Natural killer cell (primary cell): ENCODE measurements at regions not wholly inside any gene's neighbourhood (a gene's known extent, or its start where the extent isn't known, plus 50 kb on each side); places are given as distances from the start of the nearest gene placed in this dataset.

Experiments used
- ATAC-seq, 3 donors: fragments of 150-1000 bp in 2 of 3; fragments of 200-7000 bp in 1 of 3; cut with Tn5 transposase; 1 replicate in 1 of 3; 2 replicates in 2 of 3; pipeline ENCODE4 v1.10.0; 2021; ENCODE audit warnings: mild to moderate bottlenecking in 2 of 3, moderate library complexity in 2 of 3
- DNase-seq, 2 donors: peaks; one replicate each; pipeline versions ENCODE4 v3.0.0 to v3.0.0-alpha.2; 2013 to 2021; ENCODE audit warnings: mixed read lengths in 1 of 2
- H3K27ac ChIP-seq: one replicate; pipeline ENCODE4 v1.5.1; 2013; ENCODE audit warnings: mild to moderate bottlenecking, low read length
- H3K27me3 ChIP-seq: one replicate; pipeline ENCODE4 v1.6.1; 2013; ENCODE audit warnings: low read length; ENCODE audit not compliant: control insufficient read depth, insufficient read depth
- H3K36me3 ChIP-seq: one replicate; pipeline ENCODE4 v1.6.1; 2013; ENCODE audit warnings: low read length; ENCODE audit not compliant: control insufficient read depth, insufficient read depth
- H3K4me1 ChIP-seq: one replicate; pipeline ENCODE4 v1.6.1; 2013; ENCODE audit warnings: low read length; ENCODE audit not compliant: control insufficient read depth, insufficient read depth
- H3K4me3 ChIP-seq: one replicate; pipeline ENCODE4 v1.5.1; 2013; ENCODE audit warnings: low read length
- H3K9me3 ChIP-seq: one replicate; pipeline ENCODE4 v1.6.1; 2013; ENCODE audit warnings: low read length; ENCODE audit not compliant: control insufficient read depth, insufficient read depth
- H3K27ac Mint-ChIP-seq, 2 donors: one replicate each; pipeline ENCODE4 v1.8.0; 2022; ENCODE audit warnings: mild to moderate bottlenecking in 2 of 2, mixed read lengths in 2 of 2, moderate library complexity in 1 of 2
- H3K27me3 Mint-ChIP-seq, 2 donors: one replicate each; pipeline ENCODE4 v1.8.0; 2022; ENCODE audit warnings: low read depth in 2 of 2, mixed read lengths in 2 of 2
- H3K36me3 Mint-ChIP-seq: one replicate; pipeline ENCODE4 v1.8.0; 2022; ENCODE audit warnings: mixed read lengths
- H3K4me1 Mint-ChIP-seq, 2 donors: one replicate each; pipeline ENCODE4 v1.8.0; 2022; ENCODE audit warnings: mixed read lengths in 2 of 2
- H3K4me3 Mint-ChIP-seq: one replicate; pipeline ENCODE4 v1.8.0; 2022; ENCODE audit warnings: mild to moderate bottlenecking, moderate library complexity, mixed read lengths
- H3K9me3 Mint-ChIP-seq, 2 donors: one replicate each; pipeline ENCODE4 v1.8.0; 2022; ENCODE audit warnings: mixed read lengths in 2 of 2
- WGBS: methylation state at CpG from one replicate; pipeline ENCODE4 v1.1.7; 2013; ENCODE audit warnings: missing lambda C conversion rate; ENCODE audit not compliant: insufficient coverage; 5-methylcytosine and 5-hydroxymethylcytosine counted together
- intact Hi-C: fragments of 100-400 bp; cut with micrococcal nuclease; formaldehyde crosslinking; loops from one replicate; pipeline ENCODE4 v1.14.2; 2022
- TF ChIP-seq, protein P1 (sequence below): fragments of 200-600 bp; IDR thresholded peaks from one replicate; pipeline ENCODE4 v1.8.0; 2022; ENCODE audit warnings: antibody characterized with exemption

DNA sequence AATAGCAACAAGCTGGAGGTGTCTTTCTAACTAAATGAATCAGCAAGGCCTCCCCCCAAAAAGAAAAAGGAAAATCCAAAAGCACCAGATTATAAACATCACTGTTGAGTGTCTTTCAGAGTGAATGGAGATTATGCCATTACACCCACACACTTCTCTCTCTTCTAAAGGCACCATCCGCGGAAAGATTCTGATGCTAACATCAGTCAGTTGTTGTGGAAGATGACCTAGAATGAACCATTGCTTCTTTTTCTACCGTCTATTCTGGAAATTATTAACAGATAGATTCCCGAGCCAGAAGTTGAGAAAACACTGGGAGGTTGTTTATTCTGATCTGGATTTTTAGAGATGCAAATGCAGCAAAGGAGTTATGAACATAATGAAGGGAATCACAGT, 60.9 kb upstream of the FAM20A start:
- WGBS, result 90% methylated on average over 4 of the region's 4 CpGs
- Mint-ChIP-seq H3K36me3 (no peaks in the 10 kb centered on the region), H3K27ac (no peak overlapping the region), H3K4me3 (no peak overlapping the region), H3K4me1 (no peaks in the 10 kb centered on the region), H3K9me3 (no peaks in the 10 kb centered on the region), H3K27me3 (peaks cover 27 to 45% of the 10 kb centered on the region in 2 donors)
- no peak overlapping the region for H3K27ac ChIP-seq
- H3K36me3 ChIP-seq, result no peaks in the 10 kb centered on the region
- DNase-seq (no peak), ATAC-seq (no peak)
- H3K27me3 ChIP-seq, result peaks cover 5% of the 10 kb centered on the region
- intact Hi-C loops, result no loop called here
- H3K9me3 ChIP-seq, result no peaks in the 10 kb centered on the region
- no peaks in the 10 kb centered on the region for H3K4me1 ChIP-seq
- TF ChIP-seq, protein P1, sequence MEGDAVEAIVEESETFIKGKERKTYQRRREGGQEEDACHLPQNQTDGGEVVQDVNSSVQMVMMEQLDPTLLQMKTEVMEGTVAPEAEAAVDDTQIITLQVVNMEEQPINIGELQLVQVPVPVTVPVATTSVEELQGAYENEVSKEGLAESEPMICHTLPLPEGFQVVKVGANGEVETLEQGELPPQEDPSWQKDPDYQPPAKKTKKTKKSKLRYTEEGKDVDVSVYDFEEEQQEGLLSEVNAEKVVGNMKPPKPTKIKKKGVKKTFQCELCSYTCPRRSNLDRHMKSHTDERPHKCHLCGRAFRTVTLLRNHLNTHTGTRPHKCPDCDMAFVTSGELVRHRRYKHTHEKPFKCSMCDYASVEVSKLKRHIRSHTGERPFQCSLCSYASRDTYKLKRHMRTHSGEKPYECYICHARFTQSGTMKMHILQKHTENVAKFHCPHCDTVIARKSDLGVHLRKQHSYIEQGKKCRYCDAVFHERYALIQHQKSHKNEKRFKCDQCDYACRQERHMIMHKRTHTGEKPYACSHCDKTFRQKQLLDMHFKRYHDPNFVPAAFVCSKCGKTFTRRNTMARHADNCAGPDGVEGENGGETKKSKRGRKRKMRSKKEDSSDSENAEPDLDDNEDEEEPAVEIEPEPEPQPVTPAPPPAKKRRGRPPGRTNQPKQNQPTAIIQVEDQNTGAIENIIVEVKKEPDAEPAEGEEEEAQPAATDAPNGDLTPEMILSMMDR, result no peak
- H3K4me3 ChIP-seq, result no peak overlapping the region

DNA sequence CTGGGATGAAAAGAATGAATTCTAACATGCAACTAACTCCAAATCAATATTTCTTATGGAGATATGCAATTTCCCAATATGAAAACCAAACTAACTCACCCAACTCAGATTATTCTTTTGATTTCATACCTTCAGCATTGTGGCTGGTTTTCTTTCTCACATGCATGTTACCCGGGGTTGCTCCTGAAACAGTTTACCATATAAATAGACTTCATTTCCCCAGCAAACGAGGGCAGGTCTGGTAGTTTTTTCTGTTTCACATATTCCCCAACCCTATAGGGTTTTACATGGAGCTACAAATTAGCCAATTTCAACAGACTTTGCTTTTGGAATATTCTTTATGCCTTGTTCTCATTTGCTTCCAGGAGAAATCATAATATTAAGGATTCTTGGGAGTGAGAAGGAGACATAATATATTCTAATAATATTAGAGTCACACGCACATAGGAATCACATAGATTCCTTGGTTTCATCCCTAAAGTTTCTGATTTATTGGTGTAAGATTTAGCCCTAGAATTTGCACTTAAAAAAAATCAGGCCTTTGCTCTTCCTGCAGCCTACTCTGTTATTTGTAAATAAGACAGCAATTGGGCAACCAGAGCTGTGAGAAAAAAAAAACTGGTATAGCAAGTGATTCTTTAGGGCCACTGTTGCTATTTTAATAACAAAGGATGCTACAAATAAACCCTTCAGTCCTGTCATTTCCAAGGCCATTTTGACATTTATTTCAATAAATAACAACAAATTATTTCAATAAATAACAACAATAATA, 60.3 kb upstream of the FAM20A start:
- ATAC-seq (no peak), DNase-seq (no peak)
- Mint-ChIP-seq H3K4me3 (no peak overlapping the region), H3K36me3 (no peaks in the 10 kb centered on the region), H3K9me3 (no peaks in the 10 kb centered on the region), H3K27me3 (peaks cover 26 to 41% of the 10 kb centered on the region in 2 donors), H3K4me1 (no peaks in the 10 kb centered on the region), H3K27ac (no peak overlapping the region)
- intact Hi-C loops, result no loop called here
- TF ChIP-seq, protein P1, result no peak
- Histone ChIP-seq H3K4me1 (no peaks in the 10 kb centered on the region), H3K36me3 (no peaks in the 10 kb centered on the region), H3K27me3 (peaks cover 5% of the 10 kb centered on the region), H3K27ac (no peak overlapping the region), H3K4me3 (no peak overlapping the region), H3K9me3 (no peaks in the 10 kb centered on the region)
- 80% methylated on average over 3 of the region's 3 CpGs for WGBS

DNA sequence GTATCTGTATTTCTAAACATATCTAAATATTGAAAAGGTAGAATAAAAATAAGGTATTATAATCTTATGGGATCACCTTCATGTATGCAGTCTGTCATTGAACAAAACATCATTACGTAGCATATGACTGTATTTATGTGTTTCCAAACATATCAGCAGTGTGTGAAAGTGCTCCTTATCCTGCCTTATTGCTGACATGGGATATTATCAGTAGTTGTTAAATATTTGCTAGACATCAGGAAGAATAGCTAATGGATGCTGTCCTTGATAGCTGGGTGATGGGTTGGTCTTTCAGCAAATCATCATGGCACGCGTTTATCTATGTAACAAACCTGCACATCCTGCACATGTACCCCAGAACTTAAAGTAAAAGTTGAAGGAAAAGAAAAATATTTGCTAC, 59.1 kb upstream of the FAM20A start:
- TF ChIP-seq, protein P1, result no peak
- DNase-seq (no peak), ATAC-seq (no peak)
- Mint-ChIP-seq H3K27me3 (peaks cover 18 to 32% of the 10 kb centered on the region in 2 donors), H3K27ac (no peak overlapping the region), H3K9me3 (no peaks in the 10 kb centered on the region), H3K4me1 (no peaks in the 10 kb centered on the region), H3K4me3 (no peak overlapping the region), H3K36me3 (no peaks in the 10 kb centered on the region)
- no peaks in the 10 kb centered on the region for H3K36me3 ChIP-seq
- no peak overlapping the region for H3K4me3 ChIP-seq
- no peak overlapping the region for H3K27ac ChIP-seq
- peaks cover 5% of the 10 kb centered on the region for H3K27me3 ChIP-seq
- WGBS, result 89% methylated on average over 1 of the region's 3 CpGs
- H3K9me3 ChIP-seq, result no peaks in the 10 kb centered on the region
- intact Hi-C loops, result no loop called here
- no peaks in the 10 kb centered on the region for H3K4me1 ChIP-seq
